ENCODE measurements at regions not wholly inside any gene's neighbourhood (a gene's known extent, or its start where the extent isn't known, plus 50 kb on each side); places are given as distances from the start of the nearest gene placed in this dataset.

DNA sequence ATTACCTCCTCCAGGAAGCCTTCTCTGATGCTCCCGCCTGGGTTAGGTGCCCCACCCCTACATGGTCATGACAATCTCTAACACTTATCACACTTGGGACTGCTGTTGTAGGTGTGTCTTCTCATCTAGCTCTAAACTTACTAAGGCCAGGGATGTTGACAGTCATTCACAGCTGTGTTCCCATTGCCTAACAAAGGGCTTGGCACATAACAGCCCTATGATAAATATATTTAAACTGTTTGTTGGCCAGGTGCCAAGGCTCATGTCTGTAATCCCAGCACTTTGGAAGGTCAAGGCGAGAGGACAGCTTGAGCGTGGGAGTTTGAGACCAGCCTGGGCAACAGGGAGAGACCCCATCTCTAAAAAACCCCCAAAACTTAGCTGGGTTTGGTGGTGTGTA is 98.8 kb upstream of the RGS6 start:
- no peak for DNase-seq

GRCh38 chr14:71834284-71835204 is 97.7 kb upstream of the RGS6 start:
- DNase-seq: no peak

- no peak for DNase-seq
These were observed 80.0 kb upstream of the RGS6 start for GRCh38 chr14:71852181-71852580.

DNA sequence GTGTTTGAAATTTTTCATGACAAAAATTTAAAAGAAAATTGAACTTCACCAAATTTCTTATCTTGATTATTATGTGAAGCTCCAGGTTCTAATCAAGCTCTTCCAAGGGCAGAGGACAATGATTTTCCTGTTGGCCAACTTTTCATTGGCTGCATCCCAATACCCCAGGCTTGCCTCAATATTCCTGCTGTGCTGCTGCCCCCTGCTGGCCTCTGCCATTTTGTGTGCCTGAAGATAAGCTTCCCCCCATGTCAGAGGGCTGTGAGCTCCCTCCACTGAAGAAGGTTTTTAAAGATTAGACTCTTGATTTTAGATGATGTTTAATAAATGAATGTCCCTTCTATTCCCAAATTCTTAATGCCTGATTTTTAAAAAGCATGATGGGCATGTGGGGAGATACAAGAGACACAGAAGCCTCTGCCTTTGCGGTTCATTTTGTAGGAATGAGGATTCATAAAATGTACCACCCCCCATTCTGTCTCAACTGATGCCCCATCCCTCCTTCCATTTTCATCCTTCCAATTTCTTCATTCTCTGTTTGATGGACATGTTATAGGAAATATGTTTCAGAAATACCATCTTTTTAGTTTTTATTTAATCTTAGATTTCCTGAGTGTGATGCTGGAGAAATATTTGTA is 76.7 kb upstream of the RGS6 start:
- peak; percentile 47 for DNase-seq

DNA sequence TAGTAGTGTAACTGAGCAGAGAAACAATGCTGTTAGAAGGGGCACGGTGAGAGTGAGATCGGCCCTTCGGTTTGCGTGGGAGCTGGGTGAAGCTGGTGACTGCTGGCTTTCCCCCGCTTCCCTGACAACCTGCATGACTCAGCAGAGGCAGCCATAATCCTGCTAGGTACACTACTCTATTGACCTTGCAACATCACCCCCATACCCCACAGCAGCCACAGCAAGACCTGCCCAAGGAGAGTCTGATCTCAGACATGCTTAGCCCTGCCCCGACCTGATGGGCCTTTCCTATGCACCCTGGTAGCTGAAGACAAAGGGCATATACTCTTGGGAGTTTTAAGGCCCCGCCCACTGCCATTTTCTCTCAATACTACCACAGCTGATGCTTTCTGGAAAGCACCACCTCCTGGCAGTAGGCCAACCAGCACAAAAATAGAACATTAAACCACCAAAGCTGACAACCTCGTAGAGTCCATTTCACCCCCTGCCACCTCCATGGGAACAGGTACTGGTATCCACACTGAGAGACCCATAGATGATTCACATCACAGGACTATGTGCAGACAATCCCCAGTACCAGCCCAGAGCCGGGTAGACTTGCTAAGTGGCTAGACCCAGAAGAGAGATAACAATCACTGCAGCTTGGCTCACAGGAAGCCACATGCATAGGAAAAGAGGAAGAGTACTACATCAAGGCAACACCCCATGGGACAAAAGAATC is 75.9 kb upstream of the RGS6 start:
- DNase-seq: no peak

DNA sequence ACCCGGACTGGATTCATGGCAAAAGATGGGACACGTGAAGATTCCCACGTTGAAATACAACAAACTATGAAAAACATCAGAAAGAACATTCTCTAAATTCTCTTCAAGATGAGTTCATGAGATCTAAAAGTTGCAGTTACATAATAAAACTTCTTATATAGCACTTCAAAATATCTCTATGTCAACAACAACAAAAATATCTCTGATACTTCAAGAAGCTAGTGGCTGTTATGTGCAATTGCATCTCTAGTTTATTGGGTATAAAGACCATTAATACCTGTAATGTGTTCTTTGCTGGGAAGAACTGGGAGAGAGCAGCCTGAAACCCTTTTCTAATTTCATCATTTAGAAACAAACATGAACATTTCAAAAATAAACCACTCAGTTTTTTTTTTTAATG is 69.2 kb upstream of the RGS6 start:
- DNase-seq: no peak

- DNase-seq: no peak
These were observed 68.5 kb upstream of the RGS6 start for GRCh38 chr14:71863766-71864165.
